ENCODE measurements at regions not wholly inside any gene's neighbourhood (a gene's known extent, or its start where the extent isn't known, plus 50 kb on each side); places are given as distances from the start of the nearest gene placed in this dataset.

- TF ChIP-seq CTCF (IDR thresholded peaks at IDR 0.05) = no peak
- no peak for TF ChIP-seq EP300 (IDR thresholded peaks at IDR 0.05)
- TF ChIP-seq POLR2A (IDR thresholded peaks at IDR 0.05; ENCODE audit: low read depth) = no peak
- no peak for TF ChIP-seq POLR2AphosphoS5 (IDR thresholded peaks at IDR 0.05)
Measured at GRCh38 chr5:38639377-38640358, 83.2 kb upstream of the LIFR start.

All from esophagus muscularis mucosa (tissue), 4 donors.